Progenitor cell of endocrine pancreas (in vitro differentiated cells): ENCODE measurements at regions not wholly inside any gene's neighbourhood (a gene's known extent, or its start where the extent isn't known, plus 50 kb on each side); places are given as distances from the start of the nearest gene placed in this dataset.

Source experiments
- DNase-seq: peaks from one replicate; pipeline ENCODE4 v3.0.0; 2021; ENCODE audit warnings: low spot score; ENCODE audit not compliant: unreplicated experiment
- H3K27ac Mint-ChIP-seq: 2 replicates; pipeline ENCODE4 v1.8.0; 2021; ENCODE audit warnings: mild to moderate bottlenecking, moderate library complexity, mixed read lengths
- H3K27me3 Mint-ChIP-seq: 2 replicates; pipeline ENCODE4 v1.8.0; 2021; ENCODE audit warnings: mixed read lengths
- H3K36me3 Mint-ChIP-seq: 2 replicates; pipeline ENCODE4 v1.8.0; 2022; ENCODE audit warnings: mixed read lengths; ENCODE audit not compliant: insufficient read depth
- H3K4me1 Mint-ChIP-seq: 2 replicates; pipeline ENCODE4 v1.8.0; 2021; ENCODE audit warnings: low read depth, mixed read lengths
- H3K4me3 Mint-ChIP-seq: 2 replicates; pipeline ENCODE4 v1.8.0; 2021; ENCODE audit warnings: low read depth, mild to moderate bottlenecking, moderate library complexity, mixed read lengths
- H3K9me3 Mint-ChIP-seq: 2 replicates; pipeline ENCODE4 v1.8.0; 2021; ENCODE audit warnings: low read depth, mixed read lengths
- TF ChIP-seq, protein P1 (sequence below): fragments of 200-600 bp; sonication (generic); IDR thresholded peaks from one replicate; pipeline ENCODE4 v1.5.0; 2021; ENCODE audit warnings: antibody characterized with exemption, mild to moderate bottlenecking; ENCODE audit not compliant: unreplicated experiment

DNA sequence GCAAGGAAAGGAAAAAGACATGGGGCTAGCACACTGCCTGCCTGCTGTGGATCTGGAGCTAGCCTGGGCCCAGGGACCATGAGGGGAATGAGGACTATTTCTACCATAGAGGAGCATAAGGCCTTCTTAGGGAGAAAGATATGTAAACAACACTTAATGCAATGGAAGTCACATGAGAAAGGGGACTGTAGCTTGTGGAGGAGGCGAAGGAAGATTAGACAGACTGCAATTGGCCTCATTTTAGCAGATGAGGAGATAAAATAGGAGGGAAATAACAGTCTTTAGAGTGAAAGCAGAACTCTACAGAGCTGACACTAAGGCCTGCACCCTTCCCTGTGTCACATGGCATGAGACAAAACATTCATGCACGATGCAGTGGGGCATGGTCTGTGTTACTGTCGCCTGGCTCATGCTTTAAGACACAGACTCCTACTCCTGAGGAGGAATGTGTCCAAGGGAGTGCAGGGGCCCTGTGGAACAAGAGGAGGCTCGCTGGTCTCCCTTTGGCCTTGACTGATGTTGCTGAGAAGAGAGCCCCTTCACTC lies 829.3 kb upstream of the IGFBP3 start:
- Mint-ChIP-seq H3K4me1 (no peaks in the 10 kb centered on the region), H3K9me3 (no peaks in the 10 kb centered on the region), H3K36me3 (no peaks in the 10 kb centered on the region), H3K27me3 (no peaks in the 10 kb centered on the region), H3K4me3 (no peak overlapping the region), H3K27ac (no peak overlapping the region)
- no peak for DNase-seq
- TF ChIP-seq, protein P1, sequence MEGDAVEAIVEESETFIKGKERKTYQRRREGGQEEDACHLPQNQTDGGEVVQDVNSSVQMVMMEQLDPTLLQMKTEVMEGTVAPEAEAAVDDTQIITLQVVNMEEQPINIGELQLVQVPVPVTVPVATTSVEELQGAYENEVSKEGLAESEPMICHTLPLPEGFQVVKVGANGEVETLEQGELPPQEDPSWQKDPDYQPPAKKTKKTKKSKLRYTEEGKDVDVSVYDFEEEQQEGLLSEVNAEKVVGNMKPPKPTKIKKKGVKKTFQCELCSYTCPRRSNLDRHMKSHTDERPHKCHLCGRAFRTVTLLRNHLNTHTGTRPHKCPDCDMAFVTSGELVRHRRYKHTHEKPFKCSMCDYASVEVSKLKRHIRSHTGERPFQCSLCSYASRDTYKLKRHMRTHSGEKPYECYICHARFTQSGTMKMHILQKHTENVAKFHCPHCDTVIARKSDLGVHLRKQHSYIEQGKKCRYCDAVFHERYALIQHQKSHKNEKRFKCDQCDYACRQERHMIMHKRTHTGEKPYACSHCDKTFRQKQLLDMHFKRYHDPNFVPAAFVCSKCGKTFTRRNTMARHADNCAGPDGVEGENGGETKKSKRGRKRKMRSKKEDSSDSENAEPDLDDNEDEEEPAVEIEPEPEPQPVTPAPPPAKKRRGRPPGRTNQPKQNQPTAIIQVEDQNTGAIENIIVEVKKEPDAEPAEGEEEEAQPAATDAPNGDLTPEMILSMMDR, result no peak

DNA sequence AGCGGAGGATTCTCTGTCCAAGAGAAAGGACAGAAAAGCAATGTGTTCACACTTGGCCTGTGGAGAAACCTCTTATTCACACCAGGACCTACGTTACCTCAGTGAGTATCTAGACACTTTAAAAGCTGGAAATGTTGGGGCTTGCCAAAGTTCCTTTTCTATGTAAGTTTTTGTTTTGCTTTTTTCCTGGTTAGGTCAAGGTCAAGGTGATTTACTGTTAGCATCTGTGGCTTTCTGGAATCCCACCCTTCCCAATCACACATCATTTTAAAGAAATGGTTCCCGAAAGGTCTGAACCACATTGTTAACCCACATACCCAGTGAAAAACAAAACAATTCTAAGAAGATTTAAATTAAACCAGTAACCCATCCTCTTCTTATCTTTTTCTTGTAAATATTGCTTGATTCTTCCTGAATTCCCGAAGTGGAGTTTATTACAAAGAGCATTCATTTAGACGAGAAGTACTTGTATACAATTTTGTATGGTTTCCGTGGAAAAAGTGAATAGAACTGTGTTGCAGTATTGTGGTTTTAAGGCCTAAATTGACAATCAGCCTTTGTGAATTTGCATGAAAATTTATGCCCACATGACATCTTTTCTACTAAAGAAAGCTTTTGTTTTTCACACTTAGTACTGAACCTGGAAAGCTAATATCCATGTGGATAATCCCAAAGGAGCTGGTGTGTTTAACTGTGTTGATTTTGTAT lies 827.0 kb upstream of the IGFBP3 start:
- Mint-ChIP-seq H3K4me3 (no peak overlapping the region), H3K9me3 (no peaks in the 10 kb centered on the region), H3K27ac (no peak overlapping the region), H3K4me1 (peaks cover 2% of the 10 kb centered on the region), H3K36me3 (no peaks in the 10 kb centered on the region), H3K27me3 (no peaks in the 10 kb centered on the region)
- TF ChIP-seq, protein P1, result no peak
- no peak for DNase-seq

DNA sequence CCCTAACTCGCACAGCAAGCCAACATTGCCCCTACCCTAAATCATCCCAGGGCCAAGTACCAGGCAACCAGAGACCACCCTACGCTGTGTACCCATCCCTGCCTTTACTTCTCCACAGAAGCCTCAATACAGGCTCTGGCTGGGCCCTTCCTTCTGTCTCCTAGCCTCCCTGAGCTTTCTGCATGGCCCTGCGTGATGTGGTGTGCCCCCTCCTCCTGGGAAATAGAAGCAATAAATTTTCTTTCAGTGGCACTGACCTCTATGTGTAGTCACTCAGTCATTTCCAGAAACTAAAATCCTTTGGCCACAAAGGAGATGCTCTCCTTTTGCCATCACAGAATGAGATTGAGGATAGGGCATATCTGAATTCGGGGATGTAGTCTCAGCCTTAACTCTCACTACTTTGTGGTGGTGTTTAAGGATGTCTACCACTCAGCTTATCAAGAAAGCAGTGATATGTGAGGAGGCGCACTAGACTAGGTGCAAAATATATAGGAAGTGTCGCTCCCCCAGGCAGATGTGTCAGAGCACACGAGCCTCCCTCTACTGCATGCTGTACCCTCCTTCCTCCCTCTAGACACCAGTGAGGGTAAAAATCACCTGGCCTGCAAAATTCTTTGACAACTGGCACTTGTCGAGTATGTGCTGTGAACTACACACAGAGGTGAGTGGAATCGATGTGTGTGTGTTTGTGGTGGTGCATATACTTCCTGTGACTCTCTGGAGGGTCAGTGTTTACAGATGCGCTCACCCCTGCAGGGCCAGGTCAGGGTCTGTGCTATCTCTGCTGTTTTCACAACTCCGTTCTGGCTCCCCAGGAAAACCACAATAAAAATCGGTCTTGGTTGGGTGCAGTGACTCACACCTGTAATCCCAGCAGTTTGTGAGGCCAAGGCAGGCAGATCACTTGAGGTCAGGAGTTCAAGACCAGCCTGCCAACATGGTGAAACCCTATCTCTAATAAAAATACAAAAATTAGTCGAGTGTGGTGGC lies 825.9 kb upstream of the IGFBP3 start:
- H3K4me1 Mint-ChIP-seq, result peaks cover 8% of the 10 kb centered on the region
- no peak for DNase-seq
- no peaks in the 10 kb centered on the region for H3K36me3 Mint-ChIP-seq
- H3K27ac Mint-ChIP-seq, result no peak overlapping the region
- H3K27me3 Mint-ChIP-seq, result no peaks in the 10 kb centered on the region
- no peaks in the 10 kb centered on the region for H3K9me3 Mint-ChIP-seq
- no peak overlapping the region for H3K4me3 Mint-ChIP-seq
- TF ChIP-seq, protein P1, result no peak

DNA sequence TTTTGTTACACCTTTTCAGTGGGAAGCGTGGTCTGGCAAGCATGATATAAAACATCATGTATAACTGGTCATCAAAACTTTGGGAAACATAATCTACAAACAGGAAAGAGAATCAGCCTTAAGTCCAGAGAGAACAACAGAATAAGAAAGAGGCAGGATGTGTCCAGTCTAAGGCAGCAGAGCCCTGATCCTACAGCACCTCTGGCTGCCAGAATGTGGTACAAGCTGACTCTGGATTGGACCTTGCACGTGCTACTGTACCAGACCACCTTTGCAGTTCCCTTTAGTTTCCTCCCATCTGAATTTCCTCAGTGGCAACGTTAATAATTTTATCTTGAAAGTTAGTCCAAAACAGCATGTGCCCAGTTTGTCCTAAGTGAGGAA lies 824.6 kb upstream of the IGFBP3 start:
- Mint-ChIP-seq H3K4me3 (no peak overlapping the region), H3K27ac (no peak overlapping the region), H3K4me1 (peaks cover 10% of the 10 kb centered on the region), H3K27me3 (no peaks in the 10 kb centered on the region), H3K9me3 (no peaks in the 10 kb centered on the region), H3K36me3 (no peaks in the 10 kb centered on the region)
- no peak for DNase-seq
- TF ChIP-seq, protein P1, result no peak

DNA sequence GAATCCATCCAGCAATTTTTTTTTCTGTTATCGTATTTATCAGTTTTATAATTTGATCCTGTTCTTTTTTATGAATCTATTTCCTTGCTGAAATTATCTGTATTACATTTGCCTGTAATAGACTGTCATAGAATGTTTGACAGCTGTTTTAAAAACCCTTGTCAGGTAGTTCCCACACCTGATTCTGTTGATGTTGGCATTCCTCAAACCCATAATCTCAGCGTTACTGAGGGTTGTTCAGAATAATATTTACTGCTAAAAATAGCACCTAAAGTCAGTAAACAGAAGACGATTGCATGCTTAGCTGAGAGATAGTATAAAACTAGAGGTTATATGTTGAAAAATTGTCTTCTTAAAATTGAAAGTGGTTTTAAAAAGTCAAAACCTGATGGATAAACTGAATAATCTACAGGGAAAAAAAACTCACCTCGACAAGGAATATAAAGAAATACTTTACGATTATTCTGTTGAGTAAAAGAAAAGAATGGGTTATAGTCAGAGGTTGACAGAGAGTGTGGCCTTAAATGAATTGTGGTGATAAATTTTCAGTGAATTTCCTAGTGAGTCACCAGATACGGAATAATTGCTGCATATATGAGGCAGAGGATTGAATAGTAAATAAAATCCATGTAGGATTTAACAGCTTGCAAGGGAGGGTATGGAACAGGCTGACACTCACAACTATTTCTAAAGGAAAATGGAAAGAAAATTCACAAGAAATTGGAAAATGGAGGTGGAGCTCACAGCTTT lies 824.1 kb upstream of the IGFBP3 start:
- H3K27ac Mint-ChIP-seq, result no peak overlapping the region
- H3K4me1 Mint-ChIP-seq, result peaks cover 10% of the 10 kb centered on the region
- H3K36me3 Mint-ChIP-seq, result no peaks in the 10 kb centered on the region
- TF ChIP-seq, protein P1, result no peak
- H3K27me3 Mint-ChIP-seq, result no peaks in the 10 kb centered on the region
- no peaks in the 10 kb centered on the region for H3K9me3 Mint-ChIP-seq
- H3K4me3 Mint-ChIP-seq, result no peak overlapping the region
- no peak for DNase-seq
